Progenitor cell of endocrine pancreas (in vitro differentiated cells): ENCODE measurements at regions not wholly inside any gene's neighbourhood (a gene's known extent, or its start where the extent isn't known, plus 50 kb on each side); places are given as distances from the start of the nearest gene placed in this dataset.

Source experiments
- DNase-seq: peaks from one replicate; pipeline ENCODE4 v3.0.0; 2021; ENCODE audit warnings: low spot score; ENCODE audit not compliant: unreplicated experiment
- H3K27ac Mint-ChIP-seq: 2 replicates; pipeline ENCODE4 v1.8.0; 2021; ENCODE audit warnings: mild to moderate bottlenecking, moderate library complexity, mixed read lengths
- H3K27me3 Mint-ChIP-seq: 2 replicates; pipeline ENCODE4 v1.8.0; 2021; ENCODE audit warnings: mixed read lengths
- H3K36me3 Mint-ChIP-seq: 2 replicates; pipeline ENCODE4 v1.8.0; 2022; ENCODE audit warnings: mixed read lengths; ENCODE audit not compliant: insufficient read depth
- H3K4me1 Mint-ChIP-seq: 2 replicates; pipeline ENCODE4 v1.8.0; 2021; ENCODE audit warnings: low read depth, mixed read lengths
- H3K4me3 Mint-ChIP-seq: 2 replicates; pipeline ENCODE4 v1.8.0; 2021; ENCODE audit warnings: low read depth, mild to moderate bottlenecking, moderate library complexity, mixed read lengths
- H3K9me3 Mint-ChIP-seq: 2 replicates; pipeline ENCODE4 v1.8.0; 2021; ENCODE audit warnings: low read depth, mixed read lengths
- CTCF ChIP-seq: fragments of 200-600 bp; sonication (generic); IDR thresholded peaks from one replicate; pipeline ENCODE4 v1.5.0; 2021; ENCODE audit warnings: antibody characterized with exemption, mild to moderate bottlenecking; ENCODE audit not compliant: unreplicated experiment

- H3K4me1 Mint-ChIP-seq = peaks cover under 1% of the 10 kb centered on the region
- no peak overlapping the region for H3K27ac Mint-ChIP-seq
- no peaks in the 10 kb centered on the region for H3K27me3 Mint-ChIP-seq
- no peak for DNase-seq
- TF ChIP-seq CTCF = no peak
- H3K36me3 Mint-ChIP-seq = no peaks in the 10 kb centered on the region
- H3K9me3 Mint-ChIP-seq = peaks cover 15% of the 10 kb centered on the region
- no peak overlapping the region for H3K4me3 Mint-ChIP-seq
Measured at GRCh38 chr12:28652239-28652638, 462.0 kb downstream of the CCDC91 start.

- Mint-ChIP-seq H3K36me3 (no peaks in the 10 kb centered on the region), H3K4me1 (peaks cover 1% of the 10 kb centered on the region), H3K9me3 (peaks cover under 1% of the 10 kb centered on the region), H3K27ac (no peak overlapping the region), H3K4me3 (no peak overlapping the region), H3K27me3 (no peaks in the 10 kb centered on the region)
- no peak for DNase-seq
- TF ChIP-seq CTCF = no peak
Measured at GRCh38 chr12:28681980-28682379, 467.1 kb upstream of the FAR2 start.

- H3K4me3 Mint-ChIP-seq = no peak overlapping the region
- H3K4me1 Mint-ChIP-seq = peaks cover 1% of the 10 kb centered on the region
- H3K27me3 Mint-ChIP-seq = no peaks in the 10 kb centered on the region
- no peak for DNase-seq
- no peak overlapping the region for H3K27ac Mint-ChIP-seq
- H3K9me3 Mint-ChIP-seq = no peaks in the 10 kb centered on the region
- H3K36me3 Mint-ChIP-seq = no peaks in the 10 kb centered on the region
- no peak for TF ChIP-seq CTCF
Measured at GRCh38 chr12:28683366-28683765, 465.7 kb upstream of the FAR2 start.

GRCh38 chr12:28689398-28690175 is 459.5 kb upstream of the FAR2 start:
- H3K27ac Mint-ChIP-seq = no peak overlapping the region
- no peaks in the 10 kb centered on the region for H3K9me3 Mint-ChIP-seq
- H3K4me1 Mint-ChIP-seq = no peaks in the 10 kb centered on the region
- TF ChIP-seq CTCF = no peak
- no peak for DNase-seq
- H3K4me3 Mint-ChIP-seq = no peak overlapping the region
- no peaks in the 10 kb centered on the region for H3K27me3 Mint-ChIP-seq
- no peaks in the 10 kb centered on the region for H3K36me3 Mint-ChIP-seq

- DNase-seq = no peak
- TF ChIP-seq CTCF = no peak
- H3K4me3 Mint-ChIP-seq = no peak overlapping the region
Measured at GRCh38 chr12:28693565-28694219, 455.4 kb upstream of the FAR2 start.

More at GRCh38 chr12:28693565-28694219, 455.4 kb upstream of the FAR2 start:
- H3K9me3 Mint-ChIP-seq = no peaks in the 10 kb centered on the region
- H3K27ac Mint-ChIP-seq = no peak overlapping the region
- no peaks in the 10 kb centered on the region for H3K27me3 Mint-ChIP-seq
- no peaks in the 10 kb centered on the region for H3K4me1 Mint-ChIP-seq
- no peaks in the 10 kb centered on the region for H3K36me3 Mint-ChIP-seq
